ENCODE measurements at regions not wholly inside any gene's neighbourhood (a gene's known extent, or its start where the extent isn't known, plus 50 kb on each side); places are given as distances from the start of the nearest gene placed in this dataset.

DNA sequence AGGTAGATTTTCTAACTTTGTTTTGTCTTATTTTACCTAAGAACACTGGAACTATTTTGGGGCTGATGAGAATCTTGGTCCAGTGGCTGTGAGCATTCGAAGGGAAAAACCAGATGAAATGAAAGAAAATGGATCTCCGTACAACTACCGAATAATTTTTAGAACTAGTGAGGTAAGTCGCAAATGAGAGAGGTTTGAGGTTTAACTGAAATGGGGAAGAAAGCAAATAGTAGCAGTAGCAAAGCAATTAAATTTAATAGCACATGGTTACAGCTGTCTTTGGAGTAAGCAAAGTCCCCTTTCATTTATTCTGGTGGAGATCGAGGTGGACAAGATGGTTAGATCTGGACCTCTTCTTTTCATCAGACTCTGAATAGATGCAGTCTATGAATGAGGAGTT lies 313.5 kb upstream of the RGS6 start:
- no peaks in the 10 kb centered on the region for H3K27me3 ChIP-seq (ENCODE audit: insufficient read depth, low read length)
- H3K4me3 ChIP-seq (ENCODE audit: low read length in 2 of 2), result no peak overlapping the region
- peaks cover 24 to 51% of the 10 kb centered on the region in 2 donors for H3K36me3 Mint-ChIP-seq
- H3K27ac ChIP-seq (ENCODE audit: low read depth, low read length), result no peak overlapping the region
- CTCF ChIA-PET (ENCODE audit: partially characterized antibody), result no interaction called here
- no peaks in the 10 kb centered on the region for H3K4me1 ChIP-seq (ENCODE audit: insufficient read depth, low read length)
- H3K4me1 Mint-ChIP-seq, result peaks cover 5 to 8% (median 6%) of the 10 kb centered on the region in 4 donors
- peaks cover 0 to 4% (median 0%) of the 10 kb centered on the region in 8 donors for H3K9me3 Mint-ChIP-seq
- no peak for DNase-seq
- no peaks in the 10 kb centered on the region for H3K9me3 ChIP-seq (ENCODE audit: control insufficient read depth in 1 of 2, low read length in 2 of 2)
- H3K27me3 Mint-ChIP-seq, result no peaks in the 10 kb centered on the region
- no peaks in the 10 kb centered on the region for H3K36me3 ChIP-seq (ENCODE audit: insufficient read depth, low read length)
- POLR2A ChIA-PET (ENCODE audit: partially characterized antibody), result no interaction called here
- H3K27ac Mint-ChIP-seq, result no peak overlapping the region
- intact Hi-C loops (cut with micrococcal nuclease), result no loop called here
- no peak overlapping the region for H3K4me3 Mint-ChIP-seq

DNA sequence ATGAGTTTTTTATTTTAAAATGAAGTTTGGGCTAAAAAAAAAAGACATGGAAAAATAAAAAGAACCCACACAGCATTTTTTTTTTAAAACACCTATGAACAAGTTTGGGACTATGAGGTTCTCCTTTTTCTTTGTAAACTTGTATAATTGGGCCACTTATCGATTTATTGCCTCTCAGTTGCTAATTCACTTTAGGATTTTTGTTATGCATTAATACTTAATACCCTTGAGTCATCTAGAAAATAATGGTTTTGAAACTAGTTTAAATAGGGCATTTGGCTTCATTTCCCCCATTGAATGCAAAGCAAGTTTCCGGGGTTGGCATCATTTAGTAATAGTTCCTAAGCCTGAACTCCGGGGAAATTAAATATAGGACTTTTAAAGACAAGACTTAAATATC lies 312.8 kb upstream of the RGS6 start:
- Histone ChIP-seq H3K4me1 (ENCODE audit: insufficient read depth, low read length) (no peaks in the 10 kb centered on the region), H3K36me3 (ENCODE audit: insufficient read depth, low read length) (no peaks in the 10 kb centered on the region), H3K27me3 (ENCODE audit: insufficient read depth, low read length) (no peaks in the 10 kb centered on the region), H3K9me3 (ENCODE audit: control insufficient read depth in 1 of 2, low read length in 2 of 2) (no peaks in the 10 kb centered on the region), H3K27ac (ENCODE audit: low read depth, low read length) (no peak overlapping the region), H3K4me3 (ENCODE audit: low read length in 2 of 2) (no peak overlapping the region)
- ChIA-PET POLR2A (ENCODE audit: partially characterized antibody) (no interaction called here), CTCF (ENCODE audit: partially characterized antibody) (no interaction called here)
- H3K4me1 Mint-ChIP-seq, result peaks cover 5 to 8% (median 6%) of the 10 kb centered on the region in 4 donors
- H3K36me3 Mint-ChIP-seq, result peaks cover 32 to 59% of the 10 kb centered on the region in 2 donors
- no peak overlapping the region for H3K4me3 Mint-ChIP-seq
- DNase-seq, result no peak
- intact Hi-C loops (cut with micrococcal nuclease), result no loop called here
- H3K9me3 Mint-ChIP-seq, result peaks cover 0 to 4% (median 0%) of the 10 kb centered on the region in 8 donors
- no peaks in the 10 kb centered on the region for H3K27me3 Mint-ChIP-seq
- no peak overlapping the region for H3K27ac Mint-ChIP-seq

DNA sequence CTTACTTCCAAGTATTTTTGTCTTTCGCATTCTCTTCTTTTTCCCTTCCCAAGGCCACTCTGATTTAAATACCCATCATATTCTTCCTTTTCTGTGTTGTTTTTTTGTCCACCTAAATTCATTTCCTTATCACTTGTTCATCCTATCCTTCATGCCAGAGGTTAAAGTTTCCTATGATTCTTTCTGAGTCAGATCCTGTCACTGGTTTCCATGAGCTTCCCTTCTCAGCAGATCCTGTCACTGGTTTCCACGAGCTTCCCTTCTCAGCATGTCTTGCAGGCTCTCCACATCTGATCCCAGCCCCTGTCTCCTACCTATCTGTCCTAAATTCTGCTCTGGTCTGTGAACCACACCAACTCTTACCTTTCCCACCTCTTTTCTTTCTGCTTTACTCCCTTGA lies 311.8 kb upstream of the RGS6 start:
- Histone ChIP-seq H3K4me3 (ENCODE audit: low read length in 2 of 2) (no peak overlapping the region), H3K4me1 (ENCODE audit: insufficient read depth, low read length) (no peaks in the 10 kb centered on the region), H3K36me3 (ENCODE audit: insufficient read depth, low read length) (no peaks in the 10 kb centered on the region), H3K27ac (ENCODE audit: low read depth, low read length) (no peak overlapping the region), H3K9me3 (ENCODE audit: control insufficient read depth in 1 of 2, low read length in 2 of 2) (no peaks in the 10 kb centered on the region), H3K27me3 (ENCODE audit: insufficient read depth, low read length) (no peaks in the 10 kb centered on the region)
- Mint-ChIP-seq H3K36me3 (peaks cover 35 to 64% of the 10 kb centered on the region in 2 donors), H3K27me3 (no peaks in the 10 kb centered on the region), H3K4me1 (peaks cover 5 to 6% (median 6%) of the 10 kb centered on the region in 4 donors), H3K4me3 (no peak overlapping the region), H3K27ac (peak overlapping the region in 1 of 7 donors; percentile 19), H3K9me3 (peaks cover 0 to 4% (median 0%) of the 10 kb centered on the region in 8 donors)
- ChIA-PET POLR2A (ENCODE audit: partially characterized antibody) (no interaction called here), CTCF (ENCODE audit: partially characterized antibody) (no interaction called here)
- no peak for DNase-seq
- intact Hi-C loops (cut with micrococcal nuclease), result no loop called here

DNA sequence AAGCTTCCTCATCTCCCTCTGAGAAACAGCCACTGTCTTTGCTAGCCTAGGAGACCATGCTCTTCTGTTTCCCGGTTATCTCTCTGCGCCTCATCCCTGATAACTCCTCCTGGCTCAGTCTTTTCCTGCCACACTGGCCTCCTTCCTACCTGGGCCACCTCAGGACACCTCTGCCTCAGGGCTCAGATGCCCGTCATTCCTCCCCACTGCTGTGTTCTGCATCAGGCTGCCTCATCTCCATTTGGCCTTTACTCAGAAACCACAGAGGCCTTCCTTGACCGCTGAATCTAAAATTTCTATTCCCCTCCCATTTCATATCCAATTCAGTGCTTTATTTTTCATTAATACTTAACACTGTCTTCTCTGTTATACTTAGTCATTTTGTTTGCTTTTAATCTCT lies 311.0 kb upstream of the RGS6 start:
- POLR2A ChIA-PET (ENCODE audit: partially characterized antibody), result no interaction called here
- H3K9me3 Mint-ChIP-seq, result peaks cover 0 to 4% (median 0%) of the 10 kb centered on the region in 8 donors
- DNase-seq, result no peak
- Histone ChIP-seq H3K4me3 (ENCODE audit: low read length in 2 of 2) (no peak overlapping the region), H3K36me3 (ENCODE audit: insufficient read depth, low read length) (no peaks in the 10 kb centered on the region), H3K9me3 (ENCODE audit: control insufficient read depth in 1 of 2, low read length in 2 of 2) (no peaks in the 10 kb centered on the region), H3K27ac (ENCODE audit: low read depth, low read length) (no peak overlapping the region), H3K27me3 (ENCODE audit: insufficient read depth, low read length) (no peaks in the 10 kb centered on the region), H3K4me1 (ENCODE audit: insufficient read depth, low read length) (no peaks in the 10 kb centered on the region)
- no peaks in the 10 kb centered on the region for H3K27me3 Mint-ChIP-seq
- CTCF ChIA-PET (ENCODE audit: partially characterized antibody), result no interaction called here
- intact Hi-C loops (cut with micrococcal nuclease), result no loop called here
- H3K4me1 Mint-ChIP-seq, result peaks cover under 1 to 5% (median 3%) of the 10 kb centered on the region in 4 donors
- peak overlapping the region in 3 of 7 donors; percentile 23 to 76 (median 66) for H3K27ac Mint-ChIP-seq
- H3K4me3 Mint-ChIP-seq, result no peak overlapping the region
- peaks cover 37 to 63% of the 10 kb centered on the region in 2 donors for H3K36me3 Mint-ChIP-seq

DNA sequence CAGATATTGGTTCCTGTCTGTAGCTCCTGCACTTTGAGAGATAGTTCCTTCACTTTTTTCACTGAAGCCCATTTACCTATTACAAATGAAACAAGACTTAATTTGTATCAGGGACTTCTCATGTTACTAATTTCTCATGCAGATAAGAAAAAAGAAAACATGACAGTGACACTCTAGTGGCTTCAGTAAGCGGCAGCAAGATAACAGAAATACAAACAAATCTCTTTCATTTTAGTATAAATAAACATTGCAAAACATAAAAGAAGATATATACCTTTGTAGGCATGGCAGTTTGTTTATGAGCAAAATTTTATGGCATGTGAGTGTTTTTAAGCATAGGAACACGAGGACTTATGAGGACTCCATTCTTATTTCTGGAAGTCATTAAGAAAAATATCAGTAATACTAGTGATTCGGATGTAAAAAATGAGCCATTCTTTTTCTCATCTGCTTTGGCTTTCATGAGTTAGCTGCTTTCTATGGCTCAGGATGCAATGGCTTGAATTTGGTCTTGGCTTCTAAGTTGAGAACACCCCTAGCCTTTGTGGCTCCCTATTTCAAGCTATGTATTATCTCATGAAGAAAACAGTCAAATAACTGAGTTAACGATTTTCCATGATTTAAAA lies 310.1 kb upstream of the RGS6 start:
- H3K4me3 ChIP-seq (ENCODE audit: low read length in 2 of 2), result no peak overlapping the region
- Mint-ChIP-seq H3K4me3 (no peak overlapping the region), H3K36me3 (peaks cover 37 to 63% of the 10 kb centered on the region in 2 donors), H3K27me3 (no peaks in the 10 kb centered on the region), H3K4me1 (peaks cover 0 to 2% (median 0%) of the 10 kb centered on the region in 4 donors), H3K27ac (no peak overlapping the region), H3K9me3 (peaks cover 0 to 3% (median 0%) of the 10 kb centered on the region in 8 donors)
- no peaks in the 10 kb centered on the region for H3K27me3 ChIP-seq (ENCODE audit: insufficient read depth, low read length)
- POLR2A ChIA-PET (ENCODE audit: partially characterized antibody), result no interaction called here
- H3K36me3 ChIP-seq (ENCODE audit: insufficient read depth, low read length), result no peaks in the 10 kb centered on the region
- intact Hi-C loops (cut with micrococcal nuclease), result no loop called here
- no peak for DNase-seq
- CTCF ChIA-PET (ENCODE audit: partially characterized antibody), result no interaction called here
- H3K4me1 ChIP-seq (ENCODE audit: insufficient read depth, low read length), result no peaks in the 10 kb centered on the region
- no peak overlapping the region for H3K27ac ChIP-seq (ENCODE audit: low read depth, low read length)
- H3K9me3 ChIP-seq (ENCODE audit: control insufficient read depth in 1 of 2, low read length in 2 of 2), result no peaks in the 10 kb centered on the region

DNA sequence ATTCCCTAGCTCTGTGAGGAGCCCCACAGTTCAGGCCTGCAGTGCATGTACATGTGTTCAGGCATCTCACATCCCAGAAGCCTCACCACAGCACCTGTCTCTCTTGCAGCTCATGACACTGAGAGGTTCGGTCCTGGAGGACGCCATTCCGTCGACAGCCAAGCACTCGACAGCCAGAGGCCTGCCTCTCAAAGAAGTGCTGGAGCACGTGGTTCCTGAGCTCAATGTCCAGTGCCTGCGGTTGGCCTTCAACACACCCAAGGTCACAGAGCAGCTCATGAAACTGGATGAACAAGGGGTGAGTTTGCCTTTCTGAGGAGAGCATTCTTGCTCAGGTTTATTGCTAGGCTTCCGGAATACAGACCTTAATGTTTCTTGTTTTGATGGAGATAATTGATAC lies 308.3 kb upstream of the RGS6 start:
- DNase-seq, result no peak
- Mint-ChIP-seq H3K4me1 (peaks cover 0 to 2% (median 0%) of the 10 kb centered on the region in 4 donors), H3K27ac (peak overlapping the region in 1 of 7 donors; percentile 20), H3K27me3 (no peaks in the 10 kb centered on the region), H3K4me3 (no peak overlapping the region), H3K36me3 (peaks cover 42 to 61% of the 10 kb centered on the region in 2 donors), H3K9me3 (peaks cover 0 to 3% (median 0%) of the 10 kb centered on the region in 8 donors)
- Histone ChIP-seq H3K36me3 (ENCODE audit: insufficient read depth, low read length) (no peaks in the 10 kb centered on the region), H3K4me1 (ENCODE audit: insufficient read depth, low read length) (no peaks in the 10 kb centered on the region), H3K9me3 (ENCODE audit: control insufficient read depth in 1 of 2, low read length in 2 of 2) (no peaks in the 10 kb centered on the region), H3K4me3 (ENCODE audit: low read length in 2 of 2) (no peak overlapping the region), H3K27ac (ENCODE audit: low read depth, low read length) (no peak overlapping the region), H3K27me3 (ENCODE audit: insufficient read depth, low read length) (no peaks in the 10 kb centered on the region)
- ChIA-PET POLR2A (ENCODE audit: partially characterized antibody) (no interaction called here), CTCF (ENCODE audit: partially characterized antibody) (no interaction called here)
- intact Hi-C loops (cut with micrococcal nuclease), result no loop called here

DNA sequence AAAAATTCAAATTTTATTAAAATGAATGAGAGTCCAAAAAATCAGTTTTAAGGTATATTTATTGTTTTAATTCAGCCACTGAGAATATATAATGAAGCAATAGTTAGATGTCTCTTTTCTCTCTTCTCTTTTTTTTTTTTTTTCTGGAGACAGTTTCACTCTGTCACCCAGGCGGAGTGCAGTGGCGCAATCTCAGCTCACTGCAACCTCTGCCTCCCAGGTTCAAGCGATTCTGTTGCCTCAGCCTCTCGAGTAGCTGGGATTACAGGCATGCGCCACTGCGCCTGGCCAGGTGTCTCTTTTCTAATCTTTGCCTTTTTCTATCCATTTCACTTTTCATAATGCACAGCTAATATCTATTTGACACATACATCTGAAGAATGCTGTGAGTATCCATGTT lies 307.1 kb upstream of the RGS6 start:
- Mint-ChIP-seq H3K27ac (no peak overlapping the region), H3K4me3 (no peak overlapping the region), H3K4me1 (peaks cover 0 to 2% (median 0%) of the 10 kb centered on the region in 4 donors), H3K27me3 (no peaks in the 10 kb centered on the region), H3K9me3 (peaks cover 0 to 3% (median 0%) of the 10 kb centered on the region in 8 donors), H3K36me3 (peaks cover 48 to 57% of the 10 kb centered on the region in 2 donors)
- Histone ChIP-seq H3K9me3 (ENCODE audit: control insufficient read depth in 1 of 2, low read length in 2 of 2) (no peaks in the 10 kb centered on the region), H3K4me3 (ENCODE audit: low read length in 2 of 2) (no peak overlapping the region), H3K36me3 (ENCODE audit: insufficient read depth, low read length) (no peaks in the 10 kb centered on the region), H3K27me3 (ENCODE audit: insufficient read depth, low read length) (no peaks in the 10 kb centered on the region), H3K4me1 (ENCODE audit: insufficient read depth, low read length) (no peaks in the 10 kb centered on the region), H3K27ac (ENCODE audit: low read depth, low read length) (no peak overlapping the region)
- POLR2A ChIA-PET (ENCODE audit: partially characterized antibody), result no interaction called here
- DNase-seq, result no peak
- intact Hi-C loops (cut with micrococcal nuclease), result no loop called here
- CTCF ChIA-PET (ENCODE audit: partially characterized antibody), result no interaction called here

Data from CD4-positive, alpha-beta memory T cell (primary cell).